GM21786 (cell line): ENCODE measurements at regions not wholly inside any gene's neighbourhood (a gene's known extent, or its start where the extent isn't known, plus 50 kb on each side); places are given as distances from the start of the nearest gene placed in this dataset.
"Not testable (repeated sequence)": the region's sequence is repeated elsewhere in the genome, so short reads cannot be mapped to it uniquely, and the experiment has no call there.

ENCODE experiments used
- ATAC-seq: cut with Tn5 transposase; IDR thresholded peaks from one replicate; pipeline ENCODE4 v1.9.1; 2021; ENCODE audit not compliant: unreplicated experiment

- ATAC-seq, result no peak
These were observed 147.7 kb downstream of the COG6 start for GRCh38 chr13:39803156-39803555.

GRCh38 chr13:39803851-39804250 is 148.4 kb downstream of the COG6 start:
- ATAC-seq, result no peak

GRCh38 chr13:39804332-39805210 is 149.1 kb downstream of the COG6 start:
- no peak for ATAC-seq

GRCh38 chr13:39809466-39809865 is 154.0 kb downstream of the COG6 start:
- no peak for ATAC-seq

GRCh38 chr13:39810091-39810877 is 154.8 kb downstream of the COG6 start:
- no peak for ATAC-seq

- no peak for ATAC-seq
These were observed 155.6 kb downstream of the COG6 start for GRCh38 chr13:39811051-39811450.

GRCh38 chr13:39811696-39812095 is 156.2 kb downstream of the COG6 start:
- ATAC-seq, result no peak

GRCh38 chr13:39815345-39816111 is 160.1 kb downstream of the COG6 start:
- no peak for ATAC-seq

- no peak for ATAC-seq
These were observed 161.5 kb downstream of the COG6 start for GRCh38 chr13:39816936-39817335.

- ATAC-seq, result no peak
These were observed 163.5 kb downstream of the COG6 start for GRCh38 chr13:39818953-39819352.

- no peak for ATAC-seq
These were observed 165.1 kb downstream of the COG6 start for GRCh38 chr13:39820606-39821005.

- no peak for ATAC-seq
These were observed 166.5 kb downstream of the COG6 start for GRCh38 chr13:39821977-39822376.

- no peak for ATAC-seq
These were observed 167.0 kb downstream of the COG6 start for GRCh38 chr13:39822437-39822836.

- no peak for ATAC-seq
These were observed 167.7 kb downstream of the COG6 start for GRCh38 chr13:39823063-39823713.

- ATAC-seq, result no peak
These were observed 170.4 kb downstream of the COG6 start for GRCh38 chr13:39825886-39826285.

- ATAC-seq, result no peak
These were observed 179.8 kb downstream of the COG6 start for GRCh38 chr13:39835253-39835652.

GRCh38 chr13:39836038-39836437 is 180.6 kb downstream of the COG6 start:
- ATAC-seq, result no peak

GRCh38 chr13:39837866-39838265 is 182.4 kb downstream of the COG6 start:
- not testable (repeated sequence) for ATAC-seq

- no peak for ATAC-seq
These were observed 184.7 kb downstream of the COG6 start for GRCh38 chr13:39840201-39840600.

GRCh38 chr13:39847336-39847735 is 191.9 kb downstream of the COG6 start:
- no peak for ATAC-seq

- ATAC-seq, result no peak
These were observed 199.8 kb downstream of the COG6 start for GRCh38 chr13:39855236-39855635.
